Pancreas (tissue), 10 donors: ENCODE measurements at regions not wholly inside any gene's neighbourhood (a gene's known extent, or its start where the extent isn't known, plus 50 kb on each side); places are given as distances from the start of the nearest gene placed in this dataset.

Experiments used
- ATAC-seq, 4 donors: fragments of 200-7000 bp; cut with Tn5 transposase; one replicate each; pipeline versions ENCODE4 v1.8.0 to v1.9.1; 2020; ENCODE audit warnings: mild to moderate bottlenecking in 4 of 4, moderate library complexity in 4 of 4
- DNase-seq, 6 donors: peaks; one replicate each; pipeline ENCODE4 v3.0.0-alpha.2; 2020
- FAIRE-seq: peaks from 2 replicates; lab custom pipeline; 2012; peaks lifted over from hg19 to GRCh38; lab: Jason Lieb, UNC
- H3K27ac ChIP-seq, 4 donors: fragments of 200-600 bp; sonication (generic); 1 replicate in 3 of 4; 2 replicates in 1 of 4; pipeline versions ENCODE4 v1.5.0 to v1.8.0; 2020
- H3K27me3 ChIP-seq, 4 donors: fragments of 200-600 bp; one replicate each; pipeline ENCODE4 v1.8.0; 2021
- H3K36me3 ChIP-seq, 3 donors: fragments of 200-600 bp; sonication (generic) in 1 of 3; one replicate each; pipeline versions ENCODE4 v1.5.0 to v1.8.0; 2020 to 2021
- H3K4me1 ChIP-seq, 3 donors: fragments of 200-600 bp; one replicate each; pipeline ENCODE4 v1.8.0; 2021
- H3K4me3 ChIP-seq, 4 donors: fragments of 200-600 bp; sonication (generic) in 2 of 4; one replicate each; pipeline versions ENCODE4 v1.5.0 to v1.8.0; 2020 to 2021
- H3K9me3 ChIP-seq, 4 donors: fragments of 200-600 bp; one replicate each; pipeline ENCODE4 v1.8.0; 2021
- WGBS, 2 donors: extraction: QIAGEN DNeasy Blood & Tissue Kit; methylation state at CpG; one replicate each; pipeline ENCODE4 v1.1.7; 2013; 5-methylcytosine and 5-hydroxymethylcytosine counted together
- intact Hi-C, 3 donors: fragments of 100-400 bp; cut with DNase I; formaldehyde crosslinking; loops; one replicate each; pipeline versions ENCODE4 v1.11.1 to v1.14.2; 2022
- TF ChIP-seq, protein P1 (sequence below), 4 donors: fragments of 200-600 bp; sonication (generic) in 3 of 4; IDR thresholded peaks; one replicate each; pipeline versions ENCODE4 v1.5.0 to v1.8.0; 2021; ENCODE audit warnings: antibody characterized with exemption in 4 of 4
- donor health status: healthy with polysubstance abuse.
- donor health status: DM: no; HTN: no; CAD: no; lungs with moderate emphysema.
- donor health status: DM: no; HTN: no; CAD: no.
- donor health status: control.
- donor health status: control.
- donor health status: Bipolar disorder and iron deficiency.
- donor health status: DM: yes; HTN: yes; CAD: no.
- donor health status: DM: no; HTN: no; CAD: no.
- donor health status: DM: no; HTN: no; CAD: no.
- donor health status: DM: yes; HTN: yes; CAD: no.

DNA sequence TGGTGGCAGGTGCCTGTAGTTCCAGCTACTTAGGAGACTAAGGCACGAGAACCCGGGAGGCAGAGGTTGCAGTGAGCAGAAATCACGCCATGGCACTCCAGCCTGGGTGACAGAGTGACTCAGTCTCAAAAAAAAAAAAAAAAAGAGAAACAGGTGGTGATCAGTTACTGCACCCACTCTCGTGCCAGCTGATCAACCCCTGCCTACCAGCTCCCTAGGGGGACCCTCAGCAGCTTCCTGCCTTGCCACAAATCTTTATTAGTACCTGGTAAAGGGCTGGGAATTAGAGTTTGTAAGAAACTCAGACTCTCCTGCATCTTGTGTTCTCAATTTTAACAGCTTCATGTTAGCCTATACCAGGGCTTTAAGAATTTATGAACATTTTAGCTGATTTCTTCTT, 914.9 kb downstream of the EFNA5 start:
- Histone ChIP-seq H3K36me3 (no peaks in the 10 kb centered on the region), H3K4me3 (no peak overlapping the region), H3K4me1 (no peaks in the 10 kb centered on the region), H3K27me3 (no peaks in the 10 kb centered on the region), H3K27ac (no peak overlapping the region), H3K9me3 (no peaks in the 10 kb centered on the region)
- WGBS, 2 donors = 80 to 83% methylated on average over 4 of the region's 4 CpGs
- TF ChIP-seq, protein P1, sequence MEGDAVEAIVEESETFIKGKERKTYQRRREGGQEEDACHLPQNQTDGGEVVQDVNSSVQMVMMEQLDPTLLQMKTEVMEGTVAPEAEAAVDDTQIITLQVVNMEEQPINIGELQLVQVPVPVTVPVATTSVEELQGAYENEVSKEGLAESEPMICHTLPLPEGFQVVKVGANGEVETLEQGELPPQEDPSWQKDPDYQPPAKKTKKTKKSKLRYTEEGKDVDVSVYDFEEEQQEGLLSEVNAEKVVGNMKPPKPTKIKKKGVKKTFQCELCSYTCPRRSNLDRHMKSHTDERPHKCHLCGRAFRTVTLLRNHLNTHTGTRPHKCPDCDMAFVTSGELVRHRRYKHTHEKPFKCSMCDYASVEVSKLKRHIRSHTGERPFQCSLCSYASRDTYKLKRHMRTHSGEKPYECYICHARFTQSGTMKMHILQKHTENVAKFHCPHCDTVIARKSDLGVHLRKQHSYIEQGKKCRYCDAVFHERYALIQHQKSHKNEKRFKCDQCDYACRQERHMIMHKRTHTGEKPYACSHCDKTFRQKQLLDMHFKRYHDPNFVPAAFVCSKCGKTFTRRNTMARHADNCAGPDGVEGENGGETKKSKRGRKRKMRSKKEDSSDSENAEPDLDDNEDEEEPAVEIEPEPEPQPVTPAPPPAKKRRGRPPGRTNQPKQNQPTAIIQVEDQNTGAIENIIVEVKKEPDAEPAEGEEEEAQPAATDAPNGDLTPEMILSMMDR (IDR thresholded peaks at IDR 0.05) = no peak
- no peak for ATAC-seq
- no peak for FAIRE-seq
- no peak for DNase-seq
- intact Hi-C loops = no loop called here

DNA sequence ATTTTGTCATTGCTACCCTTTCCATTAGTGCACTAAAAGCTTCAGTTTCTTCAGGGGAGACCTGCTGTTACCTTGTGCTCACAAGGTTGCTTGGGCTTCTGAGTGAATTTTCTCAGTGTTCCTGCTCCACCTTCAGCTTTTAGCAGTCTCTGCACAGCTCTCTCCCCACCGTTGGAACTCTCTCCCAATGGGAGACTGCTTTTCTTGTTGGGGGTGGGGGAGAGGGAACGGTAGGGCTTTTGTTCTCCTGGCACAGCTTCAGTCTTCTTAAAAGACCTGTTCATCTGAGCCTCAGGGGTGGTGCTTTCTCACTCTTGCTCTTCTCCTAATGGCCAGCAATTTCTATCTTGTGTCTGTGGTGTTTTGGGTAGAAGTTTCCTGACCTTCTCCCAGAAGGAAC, 915.7 kb downstream of the EFNA5 start:
- DNase-seq (no peak), ATAC-seq (no peak), FAIRE-seq (no peak)
- Histone ChIP-seq H3K4me3 (no peak overlapping the region), H3K9me3 (no peaks in the 10 kb centered on the region), H3K4me1 (no peaks in the 10 kb centered on the region), H3K36me3 (no peaks in the 10 kb centered on the region), H3K27ac (no peak overlapping the region), H3K27me3 (no peaks in the 10 kb centered on the region)
- TF ChIP-seq, protein P1 (IDR thresholded peaks at IDR 0.05) = no peak
- intact Hi-C loops = no loop called here
- WGBS, 2 donors = 11 to 15% methylated on average over 2 of the region's 2 CpGs

DNA sequence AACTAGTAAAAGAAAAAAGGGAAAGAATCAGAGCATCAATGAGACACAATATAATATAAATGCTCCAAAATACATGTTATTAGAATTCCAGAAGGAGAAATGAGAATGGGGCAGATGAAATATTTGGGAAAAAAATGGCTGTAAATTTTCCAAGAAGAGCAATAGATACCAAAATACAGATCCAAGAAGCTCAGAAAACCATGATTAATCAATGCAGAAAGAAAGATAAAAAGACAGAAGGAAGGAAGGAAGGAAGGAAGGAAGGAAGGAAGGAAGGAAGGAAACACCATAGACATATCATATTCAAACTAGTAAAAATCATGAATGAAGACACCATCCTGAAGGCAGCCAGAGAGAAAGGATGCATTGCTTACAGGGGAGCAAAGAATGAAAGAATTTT, 920.9 kb downstream of the EFNA5 start:
- Histone ChIP-seq H3K36me3 (no peaks in the 10 kb centered on the region), H3K9me3 (no peaks in the 10 kb centered on the region), H3K4me1 (no peaks in the 10 kb centered on the region), H3K27ac (no peak overlapping the region), H3K27me3 (no peaks in the 10 kb centered on the region), H3K4me3 (no peak overlapping the region)
- FAIRE-seq (no peak), DNase-seq (no peak), ATAC-seq (no peak)
- intact Hi-C loops = no loop called here
- TF ChIP-seq, protein P1 (IDR thresholded peaks at IDR 0.05) = no peak

DNA sequence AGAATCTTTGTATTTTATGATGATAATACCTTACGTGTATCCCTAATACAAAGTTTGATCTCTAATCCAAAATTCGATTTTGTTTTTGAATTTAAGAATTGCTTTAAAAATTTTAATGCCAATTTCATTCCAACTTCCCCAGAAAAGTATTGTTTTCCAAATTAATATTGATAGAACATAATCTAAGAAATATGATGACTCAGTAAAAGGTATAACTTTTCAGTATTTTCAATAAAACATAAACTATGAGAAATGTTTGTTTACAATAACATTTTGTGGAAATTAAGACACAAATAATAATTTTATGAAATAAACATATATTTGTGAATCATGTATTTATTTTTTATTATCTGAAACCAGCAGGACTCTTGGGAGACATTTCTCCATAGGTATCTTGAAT, 931.6 kb downstream of the EFNA5 start:
- DNase-seq (no peak), FAIRE-seq (peak; percentile 81), ATAC-seq (no peak)
- no peaks in the 10 kb centered on the region for H3K9me3 ChIP-seq
- 55% methylated on average over 2 of the region's 2 CpGs for WGBS, 2 donors
- intact Hi-C loops = no loop called here
- no peaks in the 10 kb centered on the region for H3K27me3 ChIP-seq
- H3K4me1 ChIP-seq = no peaks in the 10 kb centered on the region
- H3K27ac ChIP-seq = no peak overlapping the region
- TF ChIP-seq, protein P1 (IDR thresholded peaks at IDR 0.05) = no peak
- H3K4me3 ChIP-seq = no peak overlapping the region
- H3K36me3 ChIP-seq = no peaks in the 10 kb centered on the region

DNA sequence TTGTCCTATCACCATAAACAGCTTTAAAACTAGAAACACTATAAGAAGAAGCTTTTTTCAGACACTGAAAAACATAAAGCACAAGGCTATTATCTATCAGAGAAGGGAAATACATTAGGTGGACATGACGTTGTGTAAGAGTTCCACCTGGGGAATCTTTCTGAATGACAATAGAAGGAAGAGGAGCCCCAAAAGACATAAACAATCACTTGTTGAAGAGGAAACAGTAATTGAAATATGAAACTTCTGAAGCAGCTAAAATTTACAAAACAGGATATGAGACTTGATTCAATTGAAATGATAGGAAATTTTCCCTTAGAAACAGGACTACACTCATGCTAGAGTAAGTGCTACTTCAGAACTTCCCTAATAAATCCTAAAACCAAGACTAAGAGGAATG, 933.6 kb downstream of the EFNA5 start:
- 24 to 26% methylated on average over 1 of the region's 1 CpG for WGBS, 2 donors
- FAIRE-seq = no peak

More for the DNA sequence above, 933.6 kb downstream of the EFNA5 start:
- no peaks in the 10 kb centered on the region for H3K36me3 ChIP-seq
- TF ChIP-seq, protein P1 (IDR thresholded peaks at IDR 0.05) = no peak
- no peak overlapping the region for H3K27ac ChIP-seq
- DNase-seq (no peak), ATAC-seq (no peak)
- no peak overlapping the region for H3K4me3 ChIP-seq
- no peaks in the 10 kb centered on the region for H3K9me3 ChIP-seq
- H3K4me1 ChIP-seq = no peaks in the 10 kb centered on the region
- intact Hi-C loops = no loop called here
- no peaks in the 10 kb centered on the region for H3K27me3 ChIP-seq
